GM18861 (cell line): ENCODE measurements at regions not wholly inside any gene's neighbourhood (a gene's known extent, or its start where the extent isn't known, plus 50 kb on each side); places are given as distances from the start of the nearest gene placed in this dataset.
A peak's percentile ranks its signal among the peaks of the same experiment; 100 is the strongest.
"Not testable (repeated sequence)": the region's sequence is repeated elsewhere in the genome, so short reads cannot be mapped to it uniquely, and the experiment has no call there.

Experiments used
- ATAC-seq: cut with Tn5 transposase; IDR thresholded peaks from one replicate; pipeline ENCODE4 v1.9.1; 2021; ENCODE audit not compliant: unreplicated experiment

DNA sequence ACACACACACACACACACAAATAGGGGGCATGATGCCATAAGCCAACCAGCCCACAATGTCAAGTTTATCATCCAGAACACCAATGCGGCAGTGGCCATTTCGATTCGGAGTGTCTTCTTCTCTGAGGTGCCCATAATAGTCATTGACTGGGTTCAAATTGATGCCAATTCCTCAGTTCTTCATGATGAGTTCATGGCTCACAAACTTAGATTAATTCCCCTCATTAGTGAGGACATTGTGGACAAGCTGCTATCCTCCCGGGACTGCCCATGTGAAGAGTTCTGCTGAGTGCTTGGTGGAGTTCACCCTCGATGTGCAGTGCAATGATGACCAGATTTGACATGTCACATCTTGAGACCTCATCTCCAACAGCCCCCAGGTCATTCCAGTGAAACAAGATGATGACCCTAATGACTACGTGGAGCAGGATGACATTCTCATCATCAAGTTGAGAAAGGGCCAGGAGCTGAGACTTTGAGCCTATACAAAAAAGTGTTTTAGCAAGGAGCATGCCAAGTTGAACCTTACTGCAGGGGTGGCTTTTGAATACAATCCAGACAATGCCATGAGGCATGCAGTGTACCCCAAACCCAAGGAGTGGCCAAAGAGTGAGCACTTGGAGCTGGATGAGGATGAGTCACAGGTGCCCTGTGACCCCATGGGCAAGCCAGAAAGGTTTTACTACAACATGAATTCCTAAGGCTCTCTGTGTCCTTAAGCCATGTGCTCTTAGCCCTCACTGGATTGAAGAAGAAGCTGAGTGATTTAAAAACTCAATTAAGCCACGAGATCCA lies 211.6 kb upstream of the SAMSN1 start:
- ATAC-seq: no peak

DNA sequence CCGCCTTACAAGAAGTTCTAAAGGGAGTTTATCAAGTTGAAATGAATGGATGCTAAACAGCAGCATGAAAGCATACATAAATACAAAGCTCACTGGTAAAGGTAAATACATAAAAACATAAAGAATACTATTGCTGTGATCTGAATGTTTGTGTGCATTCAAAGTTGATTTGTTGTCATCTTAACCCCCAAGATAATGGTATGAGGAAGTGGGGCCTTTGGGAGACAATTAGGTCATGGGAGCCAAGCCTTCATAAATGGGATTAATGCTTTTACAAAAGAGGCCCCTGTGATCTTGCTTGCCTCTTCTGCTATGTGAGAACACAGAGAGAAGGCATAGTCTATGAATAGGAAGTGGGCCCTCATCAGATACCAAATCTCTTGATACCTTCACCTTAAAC lies 209.0 kb upstream of the SAMSN1 start:
- no peak for ATAC-seq

DNA sequence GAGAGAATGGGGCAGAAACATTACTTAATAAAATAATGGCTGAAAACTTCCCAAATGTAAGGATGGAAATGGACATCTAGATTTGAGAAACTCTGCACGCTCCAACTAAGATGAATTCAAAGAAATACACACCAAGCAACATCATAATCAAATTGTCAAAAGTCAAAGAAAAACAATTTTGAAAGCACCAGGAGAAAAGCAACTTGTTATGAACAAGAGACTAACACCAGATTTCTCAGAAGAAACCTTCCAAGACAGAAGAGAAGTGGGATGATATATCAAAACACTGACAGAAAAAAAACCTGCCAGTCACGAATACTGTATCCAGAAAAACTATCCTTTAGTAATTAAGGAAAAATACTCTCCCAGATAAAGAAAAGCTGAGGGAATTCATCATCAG lies 208.6 kb upstream of the SAMSN1 start:
- no peak for ATAC-seq

DNA sequence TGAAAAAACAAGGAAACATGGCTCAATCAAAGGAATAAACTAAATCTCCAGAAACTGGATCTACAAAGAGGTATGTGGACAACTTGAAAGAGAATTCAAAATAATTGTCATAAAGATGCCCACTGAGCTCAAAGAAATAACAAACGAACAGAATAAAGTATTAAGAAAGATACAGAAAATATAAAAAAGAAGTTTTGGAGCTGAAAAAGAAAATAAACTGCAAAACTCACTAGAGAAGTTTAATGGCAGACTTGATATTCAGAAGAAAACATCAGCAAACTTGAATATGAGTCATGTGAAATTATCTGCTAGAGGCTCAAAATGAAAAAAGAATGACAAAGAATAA lies 208.1 kb upstream of the SAMSN1 start:
- ATAC-seq: no peak

DNA sequence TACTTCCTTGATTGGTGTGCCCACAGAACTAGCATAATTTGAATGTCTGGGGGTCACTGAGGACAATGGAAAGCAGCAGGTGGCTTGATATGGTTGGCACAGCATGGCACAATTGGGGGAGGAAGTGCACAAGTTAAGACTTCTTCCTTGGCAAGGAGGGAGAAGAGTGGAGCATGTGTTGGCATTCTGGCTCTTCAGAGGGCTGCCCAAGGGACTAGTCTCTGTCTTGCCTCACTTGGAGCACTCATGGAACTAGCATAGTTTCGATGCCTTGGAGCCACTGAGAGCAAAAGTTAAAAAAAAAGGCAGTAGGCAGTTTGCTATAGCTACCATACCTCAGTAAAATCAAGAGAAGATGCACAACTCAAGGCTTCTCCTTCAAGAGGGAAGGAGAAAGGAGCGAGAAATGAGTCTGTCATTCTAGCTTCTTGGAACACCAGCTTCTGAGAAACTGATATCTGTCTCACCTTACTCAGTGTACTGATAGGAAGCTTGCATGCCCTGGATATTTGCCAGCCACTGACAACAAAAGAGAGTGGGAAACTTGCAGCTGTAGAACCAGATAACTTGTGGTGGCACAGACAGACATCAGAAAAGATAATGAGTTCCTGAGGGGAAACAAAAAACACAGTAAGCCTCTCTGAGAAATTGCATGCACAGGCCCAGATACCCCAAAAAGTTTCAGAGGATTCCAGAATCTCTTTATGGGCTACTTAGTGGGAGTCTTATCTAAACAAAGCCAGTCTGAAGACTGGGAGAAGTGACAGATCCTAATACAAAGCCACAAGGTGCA lies 207.5 kb upstream of the SAMSN1 start:
- no peak for ATAC-seq

DNA sequence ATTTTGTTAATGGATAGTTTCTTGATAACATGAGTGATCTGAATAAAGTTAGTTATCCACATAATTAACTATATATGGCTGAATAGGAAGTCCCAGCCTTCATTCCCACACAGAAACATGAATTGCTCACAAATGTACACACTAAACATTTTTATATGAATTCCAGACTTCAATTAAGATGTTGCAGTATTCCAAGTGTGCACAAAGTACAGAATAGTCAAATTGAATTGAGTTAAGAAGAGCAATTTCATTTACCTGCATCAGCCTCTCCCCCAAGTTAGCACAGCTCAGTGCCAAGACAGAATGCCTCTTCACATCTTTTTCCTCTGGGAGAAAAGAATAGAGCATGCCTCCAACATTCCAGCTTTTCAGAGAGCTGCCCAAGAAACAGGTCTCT lies 207.0 kb upstream of the SAMSN1 start:
- no peak for ATAC-seq

DNA sequence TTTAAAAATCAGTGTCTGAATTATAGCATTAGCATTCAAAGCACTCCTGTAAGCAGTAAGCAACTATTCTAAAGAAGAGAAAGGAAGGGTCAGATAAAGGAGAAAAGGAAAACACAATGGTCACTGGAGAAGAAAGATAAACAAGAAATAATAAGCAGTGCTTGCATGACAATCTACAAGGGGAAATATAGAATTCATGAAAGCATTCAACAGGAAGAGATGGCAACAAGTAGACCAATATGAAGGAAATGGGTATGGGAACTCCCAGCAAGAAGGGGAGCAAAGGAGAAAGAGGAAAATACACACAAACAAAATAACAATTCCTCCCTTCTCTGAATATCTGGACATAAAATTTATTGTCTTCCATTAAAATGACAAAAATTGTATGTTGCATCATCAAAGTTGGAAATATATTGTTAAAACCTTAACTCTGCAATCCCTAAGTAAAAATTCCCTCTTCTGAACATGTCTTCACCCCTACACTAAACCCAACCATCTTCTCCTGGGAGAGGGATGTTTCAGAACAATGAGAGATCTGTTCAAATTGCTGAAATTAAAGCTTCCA lies 206.3 kb upstream of the SAMSN1 start:
- no peak for ATAC-seq

DNA sequence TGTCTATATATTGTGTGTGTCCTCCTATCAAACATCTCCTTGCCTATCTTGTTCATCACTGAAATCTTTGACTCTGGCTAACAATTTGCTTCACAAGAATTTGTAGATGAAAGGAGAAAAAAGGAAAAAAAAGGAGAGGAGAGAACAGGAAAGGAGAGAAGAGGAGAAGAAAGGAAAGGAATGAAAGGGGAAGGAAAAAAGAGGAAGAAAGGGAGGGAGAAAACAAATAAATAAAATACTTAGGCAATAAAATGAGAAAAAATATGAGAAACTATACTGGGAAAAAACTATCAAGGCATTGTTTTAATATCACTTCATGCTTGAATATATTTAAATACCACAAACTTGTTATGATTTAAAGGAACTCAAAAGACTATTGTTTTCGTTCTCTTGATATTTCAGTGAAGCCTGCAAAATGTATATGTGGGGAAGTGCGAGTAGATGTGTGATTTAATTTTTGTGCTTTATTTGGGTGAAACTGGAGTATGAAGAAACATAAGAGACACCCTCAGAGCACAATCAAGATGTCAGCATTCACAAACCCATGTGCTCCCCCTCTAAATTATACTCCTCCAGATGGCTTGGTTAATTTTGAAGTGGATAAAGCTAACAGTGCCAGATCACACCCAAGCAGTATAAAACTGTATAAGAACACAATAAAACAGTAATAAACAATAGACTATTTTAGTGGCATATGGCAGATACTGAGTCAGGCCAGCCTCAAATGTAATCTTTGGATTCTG lies 205.7 kb upstream of the SAMSN1 start:
- ATAC-seq: no peak

DNA sequence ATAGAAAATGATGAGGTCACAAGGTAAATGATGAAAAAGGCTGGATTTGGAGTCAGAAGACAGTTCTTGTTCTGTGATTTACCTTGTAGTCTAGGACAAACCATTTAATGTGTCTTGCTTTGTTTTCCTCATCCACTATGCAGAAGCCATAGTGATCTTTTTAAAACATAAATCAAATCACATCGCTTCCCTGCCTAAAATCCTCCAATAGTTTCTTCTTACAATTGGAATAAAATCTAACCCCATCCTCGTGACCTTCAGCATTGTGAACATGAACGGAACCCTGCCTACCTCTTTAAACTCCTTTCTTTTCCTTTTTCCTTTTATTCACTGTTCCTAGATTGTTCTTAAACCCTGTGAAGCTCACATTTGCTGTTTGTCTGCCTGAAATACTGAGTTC lies 204.9 kb upstream of the SAMSN1 start:
- ATAC-seq: no peak

DNA sequence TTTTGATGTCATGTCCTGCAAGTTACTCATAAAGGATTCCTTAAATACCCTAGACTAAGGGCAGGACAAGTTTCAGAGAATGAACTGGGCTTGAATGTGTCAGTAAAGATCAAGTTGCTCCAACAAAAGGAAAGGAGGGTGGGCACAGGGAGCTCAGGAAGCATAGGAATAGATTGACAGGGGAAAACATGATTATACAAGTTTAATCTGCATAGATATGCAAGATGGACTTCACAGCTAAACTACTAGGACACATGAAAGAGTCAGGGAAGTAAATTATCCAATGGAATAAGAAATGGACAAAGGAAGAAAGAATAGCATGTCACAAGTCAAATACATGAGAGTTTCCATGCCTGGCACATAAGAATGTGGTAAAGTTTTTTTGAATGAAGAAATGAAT lies 203.9 kb upstream of the SAMSN1 start:
- no peak for ATAC-seq

DNA sequence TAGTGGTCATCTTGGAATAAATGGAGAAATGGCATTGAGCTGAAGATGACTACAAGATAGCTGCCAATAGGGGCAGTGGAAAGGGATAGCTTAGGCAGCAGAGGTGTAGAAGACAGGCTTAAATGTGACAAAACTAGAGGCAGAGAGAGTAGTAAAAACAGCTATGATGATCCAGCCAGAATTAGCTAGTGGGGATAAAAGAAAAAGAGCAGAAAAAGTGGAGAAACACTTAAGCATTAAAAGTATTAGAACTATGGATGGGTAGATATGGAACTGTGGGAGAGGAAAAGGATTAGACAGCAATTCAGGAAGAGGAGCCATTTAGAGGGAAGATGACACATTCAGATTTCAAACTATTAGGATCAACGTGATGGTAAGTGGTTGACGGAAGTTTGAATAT lies 202.5 kb upstream of the SAMSN1 start:
- no peak for ATAC-seq

DNA sequence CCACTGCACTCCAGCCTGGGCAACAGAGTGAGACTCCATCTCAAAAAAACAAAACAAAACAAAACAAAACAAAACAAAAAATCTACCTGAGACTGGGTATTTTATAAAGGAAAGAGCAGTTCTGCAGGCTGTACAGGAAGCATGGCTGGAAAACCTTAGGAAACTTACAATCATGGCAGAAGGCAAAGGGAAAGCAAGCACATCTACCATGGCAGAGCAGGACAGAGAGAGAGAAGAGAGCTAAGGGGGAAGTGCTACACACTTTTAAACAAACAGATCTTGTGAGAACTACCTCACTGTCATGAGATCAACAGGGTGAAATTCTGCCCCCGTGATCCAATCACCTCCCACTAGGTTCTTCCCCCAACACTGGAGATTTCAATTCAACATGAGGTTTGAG lies 198.3 kb upstream of the SAMSN1 start:
- ATAC-seq: no peak

DNA sequence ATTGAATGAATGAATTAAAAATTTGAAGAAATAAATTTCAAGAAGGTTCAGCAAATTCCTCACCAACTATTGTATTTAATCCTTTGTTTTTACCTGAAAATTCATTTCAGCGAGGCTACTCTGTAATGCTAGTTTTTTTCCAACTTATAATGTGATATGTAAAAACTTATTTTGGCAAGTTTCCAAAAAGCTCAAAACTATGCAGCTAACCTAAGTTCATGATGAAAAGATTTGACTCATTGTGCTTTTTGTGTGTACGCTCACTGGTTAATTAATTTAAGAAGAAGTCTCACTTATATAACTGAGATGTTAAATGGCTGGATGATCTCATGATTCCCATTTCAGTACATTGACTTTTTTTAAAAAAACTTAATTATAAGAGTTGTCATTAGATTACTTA lies 196.0 kb upstream of the SAMSN1 start:
- ATAC-seq: no peak

DNA sequence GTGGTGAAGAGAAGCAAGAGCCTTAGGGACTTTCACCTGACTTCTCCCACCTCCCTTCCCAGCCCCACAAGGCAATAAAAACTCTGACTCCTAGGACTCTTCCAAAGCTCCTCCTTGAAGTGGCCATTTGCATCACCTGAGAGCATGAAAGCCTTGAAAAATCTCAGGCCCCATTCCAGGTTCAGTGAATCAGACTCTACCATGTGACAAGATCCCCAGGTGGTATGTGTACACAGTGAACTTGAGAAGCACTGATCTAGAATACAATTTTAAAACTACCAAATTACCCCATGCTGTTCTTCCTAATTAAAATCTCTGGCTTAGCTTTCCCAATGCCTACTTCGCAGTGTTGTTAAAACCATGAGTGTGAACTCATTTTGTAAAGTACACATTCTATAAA lies 195.1 kb upstream of the SAMSN1 start:
- no peak for ATAC-seq

DNA sequence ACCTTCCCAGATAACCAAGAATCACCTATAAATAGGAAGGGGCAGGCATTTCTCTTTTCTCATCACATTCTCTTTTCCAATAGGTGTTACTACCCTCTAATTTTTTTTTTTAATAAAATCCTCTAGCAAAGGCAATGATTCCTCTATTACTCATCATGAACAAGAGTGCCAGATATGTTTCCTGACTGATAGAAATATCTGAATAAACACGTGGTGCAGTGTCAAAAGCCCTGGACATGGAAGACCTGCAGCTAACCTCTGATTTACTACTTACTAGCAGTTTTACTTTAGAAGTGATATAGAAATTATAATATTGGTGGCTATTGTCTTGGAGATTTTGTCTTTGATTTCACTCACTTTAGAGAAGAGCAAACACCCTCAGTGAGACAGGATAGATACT lies 194.6 kb upstream of the SAMSN1 start:
- no peak for ATAC-seq

DNA sequence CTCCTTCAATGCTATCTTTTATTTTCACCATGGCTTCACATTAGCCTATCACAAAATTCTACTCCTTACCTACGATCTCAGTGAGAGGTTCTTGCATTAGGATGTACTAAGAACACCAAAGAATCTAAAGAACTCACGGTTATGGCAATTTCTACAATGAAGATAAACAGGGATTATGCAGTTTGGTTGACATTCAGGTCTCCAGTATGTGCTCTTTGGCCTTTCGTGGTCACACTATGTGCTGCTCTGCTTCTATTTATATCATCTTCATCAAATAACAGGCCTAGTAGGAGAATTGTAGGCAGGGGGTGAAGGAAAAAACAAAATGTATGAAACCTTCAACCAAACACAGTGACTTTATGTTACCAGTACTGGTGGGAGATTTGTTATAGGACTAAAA lies 194.0 kb upstream of the SAMSN1 start:
- no peak for ATAC-seq

DNA sequence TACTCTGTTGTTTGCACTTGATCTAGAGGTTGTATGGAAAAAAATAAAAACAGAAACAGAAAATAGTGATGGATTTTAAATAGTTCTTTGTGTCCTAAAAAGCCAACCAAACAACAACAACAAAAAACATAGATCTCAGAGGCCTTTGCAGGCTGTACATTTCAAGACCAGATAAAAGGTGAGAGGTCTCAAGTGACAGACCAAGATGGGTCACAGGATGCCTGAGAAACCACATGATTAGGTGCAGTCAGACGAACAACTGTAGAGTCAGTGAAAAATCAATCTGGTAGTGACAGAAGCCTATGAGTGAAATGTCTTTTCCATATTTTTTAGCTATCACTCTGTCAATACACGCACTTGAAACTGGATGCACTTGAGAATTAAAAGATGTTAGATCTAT lies 193.5 kb upstream of the SAMSN1 start:
- ATAC-seq: no peak

DNA sequence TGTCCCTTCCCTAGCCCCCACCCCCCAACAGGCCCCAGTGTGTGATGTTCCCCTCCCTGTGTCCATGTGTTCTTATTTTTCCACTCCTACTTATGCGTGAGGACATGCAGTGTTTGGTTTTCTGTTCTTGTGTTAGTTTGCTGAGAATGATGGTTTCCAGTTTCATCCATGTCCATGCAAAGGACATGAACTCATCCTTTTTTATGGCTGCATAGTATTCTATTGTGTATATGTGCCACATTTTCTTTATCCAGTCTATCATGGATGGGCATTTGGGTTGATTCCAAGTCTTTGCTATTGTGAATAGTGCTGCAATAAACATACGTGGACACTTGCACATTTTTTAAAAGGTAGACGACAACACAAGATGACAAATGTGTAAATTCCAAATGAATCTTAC lies 192.5 kb upstream of the SAMSN1 start:
- not testable (repeated sequence) for ATAC-seq

DNA sequence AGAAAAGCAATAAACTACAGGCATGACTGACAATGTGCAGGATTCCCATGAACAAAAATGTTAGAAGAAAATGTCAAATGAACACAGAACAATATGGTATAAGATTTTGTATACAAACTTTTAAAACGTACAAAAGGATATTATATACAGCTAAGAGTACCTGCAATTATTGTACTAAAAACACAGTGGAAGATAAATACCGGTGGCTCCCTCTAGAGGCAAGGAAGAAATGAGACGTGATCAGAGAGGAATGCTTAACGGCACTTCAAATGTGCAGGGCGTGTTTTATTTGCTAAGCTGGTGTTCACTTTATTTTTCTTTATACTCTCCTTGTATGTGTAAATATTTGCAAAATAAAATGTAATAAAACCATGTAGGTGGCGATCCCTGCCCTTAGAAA lies 191.8 kb upstream of the SAMSN1 start:
- peak; percentile 83 for ATAC-seq

DNA sequence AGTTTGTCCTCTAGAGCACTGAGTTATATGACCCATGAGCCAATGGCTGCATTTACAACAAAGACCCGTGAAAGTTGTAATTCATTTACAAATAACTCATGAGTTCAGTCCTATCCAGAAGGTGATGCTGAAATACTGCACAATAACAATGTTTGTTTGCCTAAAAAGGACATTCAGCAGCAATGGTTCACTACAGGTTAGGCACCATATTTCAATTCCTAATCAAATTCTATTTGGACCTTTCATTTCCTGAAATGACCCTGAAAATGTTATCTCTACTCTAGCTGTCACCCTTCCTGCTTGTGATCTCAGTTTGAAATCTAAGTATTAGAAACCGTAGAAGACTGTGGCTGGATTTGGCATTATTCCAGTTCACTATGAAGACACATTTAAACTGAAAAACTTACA lies 191.2 kb upstream of the SAMSN1 start:
- ATAC-seq: no peak

DNA sequence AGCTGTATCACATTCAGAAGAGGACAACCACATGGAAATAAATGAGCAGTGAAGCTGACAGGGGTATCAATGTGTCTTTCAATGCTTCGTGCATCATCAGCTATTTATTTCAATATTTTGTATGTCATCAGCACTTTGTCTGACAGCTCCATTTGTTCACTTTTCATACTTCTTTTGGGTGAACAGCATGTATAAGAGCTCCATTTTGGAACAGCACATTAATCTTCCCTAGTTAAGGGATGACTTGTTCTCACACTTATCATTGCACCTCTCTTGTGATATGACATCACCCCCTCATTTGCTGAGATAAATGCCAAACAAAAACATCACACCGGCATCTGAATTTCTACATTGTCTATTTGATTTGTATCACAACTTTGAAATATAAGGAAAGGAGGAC lies 190.6 kb upstream of the SAMSN1 start:
- ATAC-seq: no peak

DNA sequence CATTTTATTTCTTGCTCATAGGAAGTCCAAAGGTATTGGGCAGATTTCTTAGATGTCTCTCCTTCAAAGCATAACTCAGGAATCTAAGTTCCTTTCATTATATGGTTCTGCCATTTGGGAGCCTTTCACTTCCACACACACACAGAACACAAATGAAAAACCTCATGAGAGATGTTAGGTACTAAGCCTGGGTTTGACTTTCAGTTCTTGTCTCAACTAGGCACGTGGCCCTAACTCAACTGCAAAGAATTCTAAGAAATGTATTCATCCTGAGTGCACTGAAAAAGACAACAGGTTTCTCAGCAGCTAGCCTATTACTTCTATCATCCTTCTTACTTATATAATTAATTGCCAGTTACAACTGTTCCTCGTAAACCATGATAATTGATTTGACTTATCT lies 190.0 kb upstream of the SAMSN1 start:
- ATAC-seq: peak; percentile 54
